Skin epidermis (tissue), 12 donors: ENCODE measurements at regions not wholly inside any gene's neighbourhood (a gene's known extent, or its start where the extent isn't known, plus 50 kb on each side); places are given as distances from the start of the nearest gene placed in this dataset.
"Not testable (repeated sequence)": the region's sequence is repeated elsewhere in the genome, so short reads cannot be mapped to it uniquely, and the experiment has no call there.

Experiments
- H3K27ac ChIP-seq, 21 experiments: fragments of 200-600 bp; sonication (generic) in 11 of 21; one replicate each; pipeline ENCODE4 v1.5.0; 2020; ENCODE audit warnings: mild to moderate bottlenecking in 3 of 21, inconsistent platforms in 2 of 21, moderate library complexity in 2 of 21
- H3K4me3 ChIP-seq, 7 experiments: fragments of 200-600 bp; sonication (generic) in 2 of 7; one replicate each; pipeline ENCODE4 v1.5.0; 2020; ENCODE audit warnings: inconsistent platforms in 2 of 7, mild to moderate bottlenecking in 2 of 7, moderate library complexity in 1 of 7

DNA sequence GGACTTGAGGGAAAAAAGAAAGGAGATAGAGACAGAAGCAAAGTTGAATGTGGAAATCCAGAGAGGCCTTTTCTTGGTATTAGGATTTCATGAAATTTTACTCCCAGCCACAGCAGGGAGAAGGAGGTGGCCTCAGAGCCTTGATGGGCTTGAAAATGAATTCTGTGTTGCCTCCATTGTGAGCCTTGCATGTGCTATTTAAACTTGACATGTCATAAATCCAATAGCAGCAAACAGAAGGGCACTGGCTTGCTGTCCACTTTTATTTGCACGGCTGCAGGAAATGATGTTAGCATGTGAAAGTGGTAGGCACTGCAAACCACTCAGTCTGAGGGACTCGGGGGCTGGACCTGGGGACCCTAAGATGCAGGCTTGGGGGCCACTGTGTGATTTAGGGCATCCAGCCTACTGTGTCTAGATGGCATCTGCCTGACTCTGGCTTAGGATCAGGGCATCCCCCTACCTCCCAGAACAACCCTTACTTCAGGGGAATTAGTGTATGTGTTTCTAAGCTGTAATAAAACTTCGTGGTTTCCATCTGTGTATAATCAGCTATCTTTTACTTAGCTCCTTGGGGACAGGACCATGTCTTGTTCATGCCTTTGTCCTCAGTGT lies 139.1 kb upstream of the SKOR2 start:
- Histone ChIP-seq H3K4me3 (no peak overlapping the region), H3K27ac (no peak overlapping the region)

DNA sequence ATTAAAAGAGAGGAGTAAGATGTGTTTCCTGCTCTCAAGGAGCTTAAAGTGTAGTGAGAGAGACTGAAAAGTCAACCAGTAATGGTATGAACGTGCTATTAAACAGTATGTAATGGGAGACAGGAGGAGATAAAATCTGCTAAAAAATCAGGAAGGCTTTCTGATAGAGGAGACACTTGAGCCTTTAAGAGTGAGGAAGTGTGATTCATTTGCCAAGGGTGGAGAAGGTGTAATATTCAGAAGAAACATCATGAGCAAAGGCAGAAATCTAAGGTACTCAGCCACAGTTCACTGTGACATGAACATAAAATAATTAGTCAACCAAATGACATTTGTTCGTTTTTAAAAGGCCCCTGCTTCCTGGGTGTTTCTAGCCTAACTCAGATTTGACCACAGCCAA lies 137.8 kb upstream of the SKOR2 start:
- H3K4me3 ChIP-seq, result no peak overlapping the region
- no peak overlapping the region for H3K27ac ChIP-seq

- H3K4me3 ChIP-seq, result no peak overlapping the region
These were observed 136.4 kb upstream of the SKOR2 start for GRCh38 chr18:47387864-47388263.

GRCh38 chr18:47383729-47384128 lies 132.3 kb upstream of the SKOR2 start:
- Histone ChIP-seq H3K27ac (no peak overlapping the region), H3K4me3 (no peak overlapping the region)

More at GRCh38 chr18:47387864-47388263, 136.4 kb upstream of the SKOR2 start:
- H3K27ac ChIP-seq, result no peak overlapping the region

DNA sequence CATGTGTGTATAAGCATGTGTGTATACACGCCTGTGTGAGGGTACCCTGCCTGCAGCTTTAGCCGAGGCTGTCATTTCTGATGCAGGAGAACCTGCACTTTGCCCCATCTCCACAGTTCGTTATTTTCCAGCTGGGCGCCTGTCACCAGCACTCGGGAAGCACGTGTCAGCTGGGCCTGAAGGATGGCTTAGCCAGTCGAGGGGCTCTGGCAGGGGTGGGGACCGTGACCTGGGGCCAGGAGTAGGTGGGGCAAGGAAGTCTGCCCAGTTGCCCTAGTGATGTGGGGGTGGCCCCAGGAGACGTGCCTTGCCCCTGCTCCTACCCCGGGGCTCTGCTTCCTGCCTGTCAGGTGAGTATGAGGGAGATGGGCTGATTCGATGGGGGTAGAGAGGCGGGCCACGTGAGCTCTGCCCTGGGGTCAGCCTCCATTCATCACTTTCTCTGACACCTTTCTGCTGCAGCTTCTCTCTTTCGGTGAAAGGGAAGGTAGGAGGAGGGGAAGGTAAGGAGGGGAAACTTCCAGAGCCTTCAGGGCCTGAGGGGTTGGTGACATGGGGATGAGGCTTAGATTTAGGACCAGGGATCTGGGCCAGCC lies 130.6 kb upstream of the SKOR2 start:
- H3K4me3 ChIP-seq, result no peak overlapping the region
- no peak overlapping the region for H3K27ac ChIP-seq

GRCh38 chr18:47380153-47380552 lies 128.7 kb upstream of the SKOR2 start:
- Histone ChIP-seq H3K27ac (no peak overlapping the region), H3K4me3 (no peak overlapping the region)

- Histone ChIP-seq H3K27ac (no peak overlapping the region), H3K4me3 (no peak overlapping the region)
These were observed 122.0 kb upstream of the SKOR2 start for GRCh38 chr18:47373465-47373864.

GRCh38 chr18:47370052-47370451 lies 118.6 kb upstream of the SKOR2 start:
- Histone ChIP-seq H3K27ac (no peak overlapping the region), H3K4me3 (no peak overlapping the region)

- not testable (repeated sequence) for H3K4me3 ChIP-seq, H3K27ac ChIP-seq
These were observed 102.6 kb upstream of the SKOR2 start for GRCh38 chr18:47354061-47354460.

- Histone ChIP-seq H3K4me3 (no peak overlapping the region), H3K27ac (no peak overlapping the region)
These were observed 94.6 kb upstream of the SKOR2 start for GRCh38 chr18:47346016-47346415.

GRCh38 chr18:47345291-47345690 lies 93.8 kb upstream of the SKOR2 start:
- Histone ChIP-seq H3K4me3 (no peak overlapping the region), H3K27ac (no peak overlapping the region)

GRCh38 chr18:47343291-47343690 lies 91.8 kb upstream of the SKOR2 start:
- Histone ChIP-seq H3K27ac (no peak overlapping the region), H3K4me3 (no peak overlapping the region)

- Histone ChIP-seq H3K4me3 (no peak overlapping the region), H3K27ac (no peak overlapping the region)
These were observed 91.1 kb upstream of the SKOR2 start for GRCh38 chr18:47342566-47342965.

DNA sequence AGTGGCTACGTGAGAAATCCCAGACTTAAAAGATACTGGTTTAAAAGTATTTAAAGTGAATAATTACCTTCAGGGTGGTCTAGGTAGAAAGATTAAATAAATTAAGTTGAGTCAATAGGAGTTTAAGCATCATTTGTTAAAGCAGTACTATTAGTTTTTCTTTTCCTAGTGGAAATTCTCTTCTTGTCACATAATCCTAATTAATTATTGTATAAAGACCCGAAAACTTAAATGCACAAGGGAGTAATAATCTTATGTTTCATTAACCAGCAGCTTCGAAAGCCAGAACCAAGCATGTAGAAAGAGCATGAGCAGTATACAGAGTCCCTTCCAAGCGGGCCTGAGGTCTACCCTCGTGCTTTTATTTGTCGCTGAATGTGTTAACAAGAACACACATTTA lies 90.2 kb upstream of the SKOR2 start:
- Histone ChIP-seq H3K4me3 (no peak overlapping the region), H3K27ac (no peak overlapping the region)

- no peak overlapping the region for H3K27ac ChIP-seq
These were observed 83.5 kb upstream of the SKOR2 start for GRCh38 chr18:47334966-47335365.

GRCh38 chr18:47333926-47334635 lies 82.6 kb upstream of the SKOR2 start:
- no peak overlapping the region for H3K4me3 ChIP-seq
- no peak overlapping the region for H3K27ac ChIP-seq

More at GRCh38 chr18:47334966-47335365, 83.5 kb upstream of the SKOR2 start:
- H3K4me3 ChIP-seq, result no peak overlapping the region

DNA sequence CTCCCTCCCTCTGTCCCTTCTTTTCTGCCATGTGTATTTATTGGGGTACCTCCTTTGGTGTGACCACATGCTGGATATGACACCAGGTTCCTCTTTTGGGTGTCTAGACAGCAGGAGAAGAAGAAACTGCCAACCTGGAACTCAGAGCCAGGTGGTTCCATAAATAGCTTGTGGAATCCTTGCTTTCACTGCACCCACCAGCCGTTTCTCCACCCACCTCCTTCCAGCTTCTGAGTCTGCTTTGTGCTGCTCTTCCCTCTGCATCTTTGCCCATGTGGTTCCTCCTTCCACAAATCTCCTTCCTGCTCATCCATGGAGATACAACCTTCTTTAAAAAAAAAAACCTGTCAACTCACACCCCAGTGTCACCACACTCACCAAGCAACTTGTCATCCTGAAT lies 80.2 kb upstream of the SKOR2 start:
- H3K4me3 ChIP-seq, result no peak overlapping the region
- H3K27ac ChIP-seq, result no peak overlapping the region

DNA sequence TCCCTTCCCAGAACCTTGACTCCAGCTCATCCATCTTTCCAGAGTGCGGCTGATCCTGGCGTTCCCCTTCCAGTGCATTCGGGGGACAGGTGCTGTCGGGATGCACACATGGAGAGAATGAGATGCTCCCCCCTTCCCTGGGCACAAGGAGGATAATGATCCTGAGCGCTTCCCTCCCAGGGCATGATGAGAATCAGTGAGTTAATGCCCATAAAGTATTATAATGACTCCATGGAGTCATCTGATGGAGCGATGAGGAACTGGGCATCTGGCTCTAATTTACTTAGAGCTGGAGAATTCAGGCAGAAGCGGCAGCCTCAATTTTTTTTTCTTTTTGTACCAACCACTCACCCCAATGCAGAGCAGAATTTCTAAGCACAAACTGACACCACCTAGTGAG lies 79.6 kb upstream of the SKOR2 start:
- Histone ChIP-seq H3K4me3 (no peak overlapping the region), H3K27ac (no peak overlapping the region)

GRCh38 chr18:47323158-47323557 lies 71.7 kb upstream of the SKOR2 start:
- H3K27ac ChIP-seq, result no peak overlapping the region
- no peak overlapping the region for H3K4me3 ChIP-seq

GRCh38 chr18:47321815-47322214 lies 70.4 kb upstream of the SKOR2 start:
- no peak overlapping the region for H3K4me3 ChIP-seq
- no peak overlapping the region for H3K27ac ChIP-seq

GRCh38 chr18:47317824-47318508 lies 66.5 kb upstream of the SKOR2 start:
- Histone ChIP-seq H3K27ac (no peak overlapping the region), H3K4me3 (no peak overlapping the region)
